Left forelimb (tissue), 1 donor: ENCODE measurements at regions not wholly inside any gene's neighbourhood (a gene's known extent, or its start where the extent isn't known, plus 50 kb on each side); places are given as distances from the start of the nearest gene placed in this dataset.
A peak's percentile ranks its signal among the peaks of the same experiment; 100 is the strongest.
"Not testable (repeated sequence)": the region's sequence is repeated elsewhere in the genome, so short reads cannot be mapped to it uniquely, and the experiment has no call there.

Experiments
- DNase-seq: peaks from one replicate; pipeline ENCODE4 v3.0.0-alpha.2; 2018; ENCODE audit warnings: low spot score

- not testable (repeated sequence) for DNase-seq
These were observed 214.6 kb downstream of the BLID start for GRCh38 chr11:121901417-121901816.

GRCh38 chr11:121899520-121899919, 216.5 kb downstream of the BLID start:
- no peak for DNase-seq

- no peak for DNase-seq
These were observed 217.1 kb downstream of the BLID start for GRCh38 chr11:121898903-121899302.

- DNase-seq = no peak
These were observed 220.1 kb downstream of the BLID start for GRCh38 chr11:121895919-121896318.

GRCh38 chr11:121894581-121894980, 221.4 kb downstream of the BLID start:
- no peak for DNase-seq

- no peak for DNase-seq
These were observed 223.2 kb downstream of the BLID start for GRCh38 chr11:121892863-121893262.

GRCh38 chr11:121892131-121892681, 223.8 kb downstream of the BLID start:
- peak; percentile 82 for DNase-seq

- DNase-seq = no peak
These were observed 225.0 kb downstream of the BLID start for GRCh38 chr11:121890946-121891515.

- no peak for DNase-seq
These were observed 225.6 kb downstream of the BLID start for GRCh38 chr11:121890377-121890776.

- DNase-seq = no peak
These were observed 226.1 kb downstream of the BLID start for GRCh38 chr11:121889931-121890330.

GRCh38 chr11:121889186-121889585, 226.8 kb downstream of the BLID start:
- no peak for DNase-seq

GRCh38 chr11:121887976-121888557, 227.9 kb downstream of the BLID start:
- DNase-seq = no peak

GRCh38 chr11:121887569-121887968, 228.4 kb downstream of the BLID start:
- DNase-seq = no peak

- DNase-seq = no peak
These were observed 229.0 kb downstream of the BLID start for GRCh38 chr11:121886996-121887395.

- DNase-seq = peak; percentile 73
These were observed 229.8 kb downstream of the BLID start for GRCh38 chr11:121886005-121886734.

GRCh38 chr11:121884626-121885025, 231.4 kb downstream of the BLID start:
- DNase-seq = no peak

GRCh38 chr11:121881806-121882205, 234.2 kb downstream of the BLID start:
- DNase-seq = no peak

GRCh38 chr11:121877152-121877551, 238.9 kb downstream of the BLID start:
- DNase-seq = no peak

- no peak for DNase-seq
These were observed 242.2 kb downstream of the BLID start for GRCh38 chr11:121873766-121874165.

- DNase-seq = no peak
These were observed 243.7 kb downstream of the BLID start for GRCh38 chr11:121872356-121872755.

GRCh38 chr11:121870206-121871045, 245.6 kb downstream of the BLID start:
- no peak for DNase-seq

GRCh38 chr11:121869478-121869877, 246.5 kb downstream of the BLID start:
- no peak for DNase-seq
